A549 (cell line): ENCODE measurements at regions not wholly inside any gene's neighbourhood (a gene's known extent, or its start where the extent isn't known, plus 50 kb on each side); places are given as distances from the start of the nearest gene placed in this dataset.
A peak's percentile ranks its signal among the peaks of the same experiment; 100 is the strongest.

Experiments used
- CBX8 ChIP-seq: fragments of 200-600 bp; sonication (generic); IDR thresholded peaks from 2 replicates; pipeline ENCODE4 v1.6.1; 2016
- CTCF ChIP-seq: fragments of >200 bp; sonication (Bioruptor Twin); formaldehyde crosslinking; IDR thresholded peaks from 3 replicates; pipeline ENCODE4 v1.5.1; 2016
- FOSL2 ChIP-seq, 2 experiments: fragments of 450-650 bp in 1 of 2; fragments of >200 bp in 1 of 2; sonication (Bioruptor Twin) in 1 of 2; formaldehyde crosslinking; IDR thresholded peaks; 2 replicates each; pipeline versions ENCODE4 v1.5.0 to v1.6.1; 2016 to 2020; ENCODE audit warnings: mild to moderate bottlenecking in 1 of 2, moderate library complexity in 1 of 2
- HOXA7 ChIP-seq: fragments of 250-450 bp; sonication (Bioruptor Pico); IDR thresholded peaks from 2 replicates; pipeline ENCODE4 v1.5.0; 2020; ENCODE audit warnings: mild to moderate bottlenecking, moderate library complexity
- JUN ChIP-seq, 2 experiments: fragments of >200 bp; sonication (Bioruptor Twin); formaldehyde crosslinking; IDR thresholded peaks; 2 replicates in 1 of 2; 3 replicates in 1 of 2; pipeline ENCODE4 v1.6.1; 2016 to 2017
- JUNB ChIP-seq: fragments of >200 bp; sonication (Bioruptor Twin); formaldehyde crosslinking; IDR thresholded peaks from 2 replicates; pipeline ENCODE4 v1.6.1; 2016
- MAFK ChIP-seq: fragments of 450-650 bp; IDR thresholded peaks from 2 replicates; pipeline ENCODE4 v1.6.1; 2014; ENCODE audit not compliant: partially characterized antibody
- PHF8 ChIP-seq: fragments of 200-600 bp; sonication (generic); IDR thresholded peaks from 2 replicates; pipeline ENCODE4 v1.6.1; 2016; ENCODE audit warnings: low read depth, mild to moderate bottlenecking, antibody characterized with exemption, moderate library complexity, borderline replicate concordance
- POLR2A ChIP-seq: IDR thresholded peaks from 2 replicates; pipeline ENCODE4 v1.6.1; 2012; ENCODE audit warnings: mild to moderate bottlenecking, low read length
- RNF2 ChIP-seq: fragments of 200-600 bp; sonication (generic); IDR thresholded peaks from 2 replicates; pipeline ENCODE4 v1.6.1; 2016; ENCODE audit warnings: low read depth, mild to moderate bottlenecking, antibody characterized with exemption, moderate library complexity, borderline replicate concordance
- ZNF302 ChIP-seq: fragments of 250-450 bp; sonication (Bioruptor Pico); IDR thresholded peaks from 2 replicates; pipeline ENCODE4 v1.9.0; 2021; ENCODE audit warnings: inconsistent platforms, mild to moderate bottlenecking, moderate library complexity
- TF ChIP-seq, protein P1 (sequence below): fragments of 200-600 bp; sonication (generic); IDR thresholded peaks from 2 replicates; pipeline ENCODE4 v1.6.1; 2016; ENCODE audit warnings: antibody characterized with exemption, mild to moderate bottlenecking, moderate library complexity
- TF ChIP-seq, protein P2 (sequence below): IDR thresholded peaks from 2 replicates; pipeline ENCODE4 v1.6.1; 2012

GRCh38 chr3:78516437-78516836 is 1251.4 kb downstream of the ROBO1 start:
- TF ChIP-seq FOSL2 (IDR thresholded peaks at IDR 0.05) (no peak), FOSL2 (CRISPR knock-in tag; IDR thresholded peaks at IDR 0.05) (no peak), CTCF (no peak), MAFK (peak; percentile 95), HOXA7 (no peak), POLR2A (no peak), JUNB (no peak), CBX8 (no peak), ZNF302 (CRISPR knock-in tag) (no peak), PHF8 (no peak), JUN (IDR thresholded peaks at IDR 0.05) (no peak), RNF2 (no peak)
- TF ChIP-seq, protein P1, sequence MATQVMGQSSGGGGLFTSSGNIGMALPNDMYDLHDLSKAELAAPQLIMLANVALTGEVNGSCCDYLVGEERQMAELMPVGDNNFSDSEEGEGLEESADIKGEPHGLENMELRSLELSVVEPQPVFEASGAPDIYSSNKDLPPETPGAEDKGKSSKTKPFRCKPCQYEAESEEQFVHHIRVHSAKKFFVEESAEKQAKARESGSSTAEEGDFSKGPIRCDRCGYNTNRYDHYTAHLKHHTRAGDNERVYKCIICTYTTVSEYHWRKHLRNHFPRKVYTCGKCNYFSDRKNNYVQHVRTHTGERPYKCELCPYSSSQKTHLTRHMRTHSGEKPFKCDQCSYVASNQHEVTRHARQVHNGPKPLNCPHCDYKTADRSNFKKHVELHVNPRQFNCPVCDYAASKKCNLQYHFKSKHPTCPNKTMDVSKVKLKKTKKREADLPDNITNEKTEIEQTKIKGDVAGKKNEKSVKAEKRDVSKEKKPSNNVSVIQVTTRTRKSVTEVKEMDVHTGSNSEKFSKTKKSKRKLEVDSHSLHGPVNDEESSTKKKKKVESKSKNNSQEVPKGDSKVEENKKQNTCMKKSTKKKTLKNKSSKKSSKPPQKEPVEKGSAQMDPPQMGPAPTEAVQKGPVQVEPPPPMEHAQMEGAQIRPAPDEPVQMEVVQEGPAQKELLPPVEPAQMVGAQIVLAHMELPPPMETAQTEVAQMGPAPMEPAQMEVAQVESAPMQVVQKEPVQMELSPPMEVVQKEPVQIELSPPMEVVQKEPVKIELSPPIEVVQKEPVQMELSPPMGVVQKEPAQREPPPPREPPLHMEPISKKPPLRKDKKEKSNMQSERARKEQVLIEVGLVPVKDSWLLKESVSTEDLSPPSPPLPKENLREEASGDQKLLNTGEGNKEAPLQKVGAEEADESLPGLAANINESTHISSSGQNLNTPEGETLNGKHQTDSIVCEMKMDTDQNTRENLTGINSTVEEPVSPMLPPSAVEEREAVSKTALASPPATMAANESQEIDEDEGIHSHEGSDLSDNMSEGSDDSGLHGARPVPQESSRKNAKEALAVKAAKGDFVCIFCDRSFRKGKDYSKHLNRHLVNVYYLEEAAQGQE: no peak
- TF ChIP-seq, protein P2, sequence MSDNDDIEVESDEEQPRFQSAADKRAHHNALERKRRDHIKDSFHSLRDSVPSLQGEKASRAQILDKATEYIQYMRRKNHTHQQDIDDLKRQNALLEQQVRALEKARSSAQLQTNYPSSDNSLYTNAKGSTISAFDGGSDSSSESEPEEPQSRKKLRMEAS: no peak
